ENCODE measurements at regions not wholly inside any gene's neighbourhood (a gene's known extent, or its start where the extent isn't known, plus 50 kb on each side); places are given as distances from the start of the nearest gene placed in this dataset.

- no peak for TF ChIP-seq CTCF (IDR thresholded peaks at IDR 0.05)
These were observed 68.1 kb downstream of the BTG1 start for GRCh38 chr12:92077530-92077929.

GRCh38 chr12:92076101-92076500, 69.5 kb downstream of the BTG1 start:
- TF ChIP-seq CTCF (IDR thresholded peaks at IDR 0.05) = no peak

- TF ChIP-seq CTCF (IDR thresholded peaks at IDR 0.05) = no peak
These were observed 70.2 kb downstream of the BTG1 start for GRCh38 chr12:92075425-92075914.

GRCh38 chr12:92074889-92075288, 70.8 kb downstream of the BTG1 start:
- no peak for TF ChIP-seq CTCF (IDR thresholded peaks at IDR 0.05)

GRCh38 chr12:92073094-92073493, 72.6 kb downstream of the BTG1 start:
- TF ChIP-seq CTCF (IDR thresholded peaks at IDR 0.05) = no peak

- TF ChIP-seq CTCF (IDR thresholded peaks at IDR 0.05) = no peak
These were observed 73.5 kb downstream of the BTG1 start for GRCh38 chr12:92072112-92072511.

- no peak for TF ChIP-seq CTCF (IDR thresholded peaks at IDR 0.05)
These were observed 74.7 kb downstream of the BTG1 start for GRCh38 chr12:92070864-92071445.
